Stomach (tissue), 4 donors: ENCODE measurements at regions not wholly inside any gene's neighbourhood (a gene's known extent, or its start where the extent isn't known, plus 50 kb on each side); places are given as distances from the start of the nearest gene placed in this dataset.

ENCODE experiments used
- EP300 ChIP-seq: sonication (generic); formaldehyde crosslinking; IDR thresholded peaks from one replicate; pipeline ENCODE4 v1.6.1; 2017; ENCODE audit warnings: antibody characterized with exemption
- POLR2A ChIP-seq, 4 donors: fragments of 450-650 bp; IDR thresholded peaks; one replicate each; pipeline ENCODE4 v1.6.1; 2016; ENCODE audit warnings: antibody characterized with exemption in 4 of 4, control low read depth in 2 of 4, mild to moderate bottlenecking in 1 of 4, moderate library complexity in 1 of 4
- POLR2AphosphoS5 ChIP-seq, 3 donors: sonication (generic); formaldehyde crosslinking; IDR thresholded peaks; one replicate each; pipeline ENCODE4 v1.6.1; 2016; ENCODE audit warnings: antibody characterized with exemption in 3 of 3
- TF ChIP-seq, protein P1 (sequence below), 7 experiments: fragments of 450-650 bp in 4 of 7; fragments of 200-600 bp in 3 of 7; sonication (generic) in 3 of 7; IDR thresholded peaks; one replicate each; pipeline ENCODE4 v1.5.1; 2016 to 2019; ENCODE audit warnings: antibody characterized with exemption in 7 of 7, control low read depth in 2 of 7, mild to moderate bottlenecking in 1 of 7

GRCh38 chr15:27595211-27595610, 503.9 kb downstream of the OCA2 start:
- TF ChIP-seq, protein P1, sequence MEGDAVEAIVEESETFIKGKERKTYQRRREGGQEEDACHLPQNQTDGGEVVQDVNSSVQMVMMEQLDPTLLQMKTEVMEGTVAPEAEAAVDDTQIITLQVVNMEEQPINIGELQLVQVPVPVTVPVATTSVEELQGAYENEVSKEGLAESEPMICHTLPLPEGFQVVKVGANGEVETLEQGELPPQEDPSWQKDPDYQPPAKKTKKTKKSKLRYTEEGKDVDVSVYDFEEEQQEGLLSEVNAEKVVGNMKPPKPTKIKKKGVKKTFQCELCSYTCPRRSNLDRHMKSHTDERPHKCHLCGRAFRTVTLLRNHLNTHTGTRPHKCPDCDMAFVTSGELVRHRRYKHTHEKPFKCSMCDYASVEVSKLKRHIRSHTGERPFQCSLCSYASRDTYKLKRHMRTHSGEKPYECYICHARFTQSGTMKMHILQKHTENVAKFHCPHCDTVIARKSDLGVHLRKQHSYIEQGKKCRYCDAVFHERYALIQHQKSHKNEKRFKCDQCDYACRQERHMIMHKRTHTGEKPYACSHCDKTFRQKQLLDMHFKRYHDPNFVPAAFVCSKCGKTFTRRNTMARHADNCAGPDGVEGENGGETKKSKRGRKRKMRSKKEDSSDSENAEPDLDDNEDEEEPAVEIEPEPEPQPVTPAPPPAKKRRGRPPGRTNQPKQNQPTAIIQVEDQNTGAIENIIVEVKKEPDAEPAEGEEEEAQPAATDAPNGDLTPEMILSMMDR (IDR thresholded peaks at IDR 0.05): no peak
- TF ChIP-seq POLR2A (IDR thresholded peaks at IDR 0.05): no peak
- no peak for TF ChIP-seq POLR2AphosphoS5 (IDR thresholded peaks at IDR 0.05)
- no peak for TF ChIP-seq EP300
